Type B pancreatic cell (in vitro differentiated cells): ENCODE measurements at regions not wholly inside any gene's neighbourhood (a gene's known extent, or its start where the extent isn't known, plus 50 kb on each side); places are given as distances from the start of the nearest gene placed in this dataset.
"Not testable (repeated sequence)": the region's sequence is repeated elsewhere in the genome, so short reads cannot be mapped to it uniquely, and the experiment has no call there.

Experiments
- DNase-seq: peaks from one replicate; pipeline ENCODE4 v3.0.0; 2021; ENCODE audit warnings: mixed read lengths; ENCODE audit not compliant: unreplicated experiment; ENCODE audit errors: extremely low spot score
- H3K27ac Mint-ChIP-seq: 2 replicates; pipeline ENCODE4 v1.8.0; 2021; ENCODE audit warnings: mild to moderate bottlenecking, mixed read lengths
- H3K27me3 Mint-ChIP-seq: 2 replicates; pipeline ENCODE4 v1.8.0; 2021; ENCODE audit warnings: mixed read lengths
- H3K36me3 Mint-ChIP-seq: 2 replicates; pipeline ENCODE4 v1.8.0; 2021; ENCODE audit warnings: mixed read lengths
- H3K4me1 Mint-ChIP-seq: one replicate; pipeline ENCODE4 v1.8.0; 2021; ENCODE audit warnings: mixed read lengths; ENCODE audit not compliant: unreplicated experiment
- H3K4me3 Mint-ChIP-seq: 2 replicates; pipeline ENCODE4 v1.8.0; 2021; ENCODE audit warnings: mild to moderate bottlenecking, mixed read lengths
- H3K9me3 Mint-ChIP-seq: 2 replicates; pipeline ENCODE4 v1.8.0; 2021; ENCODE audit warnings: mixed read lengths
- CTCF ChIP-seq: fragments of 200-600 bp; sonication (generic); conservative IDR thresholded peaks from 2 replicates; pipeline ENCODE4 v1.5.0; 2021; ENCODE audit warnings: antibody characterized with exemption, mild to moderate bottlenecking

- H3K27ac Mint-ChIP-seq: no peak overlapping the region
- no peak for TF ChIP-seq CTCF
Measured at GRCh38 chr5:111960476-111961215, 203.7 kb upstream of the NREP start.

GRCh38 chr5:111958851-111959250, 201.9 kb upstream of the NREP start:
- H3K27ac Mint-ChIP-seq: no peak overlapping the region
- H3K27me3 Mint-ChIP-seq: no peaks in the 10 kb centered on the region
- H3K36me3 Mint-ChIP-seq: no peaks in the 10 kb centered on the region
- TF ChIP-seq CTCF: no peak
- H3K4me3 Mint-ChIP-seq: no peak overlapping the region
- no peak for DNase-seq
- H3K4me1 Mint-ChIP-seq: no peaks in the 10 kb centered on the region
- H3K9me3 Mint-ChIP-seq: no peaks in the 10 kb centered on the region

More at GRCh38 chr5:111960476-111961215, 203.7 kb upstream of the NREP start:
- H3K27me3 Mint-ChIP-seq: no peaks in the 10 kb centered on the region
- no peak overlapping the region for H3K4me3 Mint-ChIP-seq
- no peaks in the 10 kb centered on the region for H3K36me3 Mint-ChIP-seq
- no peaks in the 10 kb centered on the region for H3K4me1 Mint-ChIP-seq
- H3K9me3 Mint-ChIP-seq: no peaks in the 10 kb centered on the region
- no peak for DNase-seq

GRCh38 chr5:111956765-111957164, 199.8 kb upstream of the NREP start:
- DNase-seq, H3K9me3 Mint-ChIP-seq, H3K36me3 Mint-ChIP-seq, H3K27me3 Mint-ChIP-seq, H3K27ac Mint-ChIP-seq, H3K4me3 Mint-ChIP-seq, H3K4me1 Mint-ChIP-seq: not testable (repeated sequence)

GRCh38 chr5:111954516-111955395, 197.8 kb upstream of the NREP start:
- Mint-ChIP-seq H3K4me3 (no peak overlapping the region), H3K27me3 (no peaks in the 10 kb centered on the region), H3K27ac (no peak overlapping the region), H3K9me3 (no peaks in the 10 kb centered on the region), H3K36me3 (no peaks in the 10 kb centered on the region), H3K4me1 (no peaks in the 10 kb centered on the region)
- no peak for DNase-seq
- TF ChIP-seq CTCF: no peak

GRCh38 chr5:111953351-111954127, 196.5 kb upstream of the NREP start:
- Mint-ChIP-seq H3K9me3 (no peaks in the 10 kb centered on the region), H3K36me3 (no peaks in the 10 kb centered on the region), H3K27me3 (no peaks in the 10 kb centered on the region), H3K4me3 (no peak overlapping the region), H3K4me1 (no peaks in the 10 kb centered on the region), H3K27ac (no peak overlapping the region)
- TF ChIP-seq CTCF: no peak
- no peak for DNase-seq
